Bone marrow (tissue), 2 donors: ENCODE measurements at regions not wholly inside any gene's neighbourhood (a gene's known extent, or its start where the extent isn't known, plus 50 kb on each side); places are given as distances from the start of the nearest gene placed in this dataset.
"Not testable (repeated sequence)": the region's sequence is repeated elsewhere in the genome, so short reads cannot be mapped to it uniquely, and the experiment has no call there.

Experiments
- DNase-seq, 2 donors: peaks; one replicate each; lab custom pipeline; 2025; lab: John Stamatoyannopoulos, UW

GRCh38 chr12:91311081-91311480 lies 128.5 kb upstream of the DCN start:
- DNase-seq = no peak

DNA sequence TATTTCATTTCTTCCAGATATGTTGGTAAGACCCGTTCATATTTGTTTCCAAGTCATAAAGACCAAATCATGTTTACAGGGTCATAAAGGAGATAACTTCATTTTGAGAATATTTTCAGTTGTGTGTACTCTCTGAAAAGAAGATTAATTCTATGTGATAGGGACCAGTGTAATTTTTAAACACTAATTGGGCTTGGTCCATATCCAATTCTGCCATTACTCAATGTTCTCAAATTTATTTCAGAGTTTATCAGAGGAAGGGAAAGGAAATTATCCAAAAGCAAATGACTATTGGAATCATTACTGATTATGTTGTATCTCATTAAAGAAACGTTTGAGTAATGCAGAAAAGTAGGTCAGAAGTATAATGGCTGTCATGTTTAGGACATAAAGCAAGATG lies 126.8 kb upstream of the DCN start:
- no peak for DNase-seq

- DNase-seq = no peak
Measured at GRCh38 chr12:91307957-91308670, 125.5 kb upstream of the DCN start.

DNA sequence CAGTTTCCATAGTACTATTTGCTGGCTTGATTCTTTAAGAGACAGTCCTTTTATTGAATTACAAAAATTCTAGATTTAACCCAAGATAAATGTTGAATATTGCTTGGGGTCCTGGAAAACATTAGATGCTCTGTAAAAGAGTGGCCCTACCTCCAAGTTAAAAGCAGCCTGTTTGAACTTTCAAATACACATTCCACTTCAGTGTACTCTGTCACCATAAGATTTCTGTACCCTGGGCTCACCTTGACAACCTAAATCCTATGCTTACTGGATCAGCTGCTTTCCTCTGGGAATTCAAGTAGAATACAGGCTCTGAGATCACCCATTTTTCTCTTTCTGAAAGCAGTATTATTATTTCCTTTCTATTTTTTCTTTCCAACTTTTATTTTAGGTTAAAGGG lies 107.7 kb upstream of the DCN start:
- no peak for DNase-seq

DNA sequence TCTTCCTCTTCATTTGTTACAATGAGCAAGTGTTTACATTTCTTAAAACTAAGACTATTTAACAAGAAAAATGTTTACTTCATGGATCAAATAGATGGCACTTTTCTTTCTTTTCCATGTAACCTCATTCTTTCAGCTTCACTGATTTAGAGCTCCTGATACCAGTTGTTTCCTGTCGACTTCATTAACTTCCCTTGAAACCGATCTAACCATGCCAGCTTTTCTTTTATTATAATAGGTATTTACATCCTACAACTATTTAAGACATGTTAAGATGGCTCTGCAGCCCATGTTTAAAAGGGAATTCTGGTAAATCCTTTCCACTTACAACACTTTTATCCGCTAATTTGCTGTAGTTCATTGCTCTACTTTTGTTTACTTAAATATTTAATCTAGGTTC lies 107.3 kb upstream of the DCN start:
- DNase-seq = no peak

GRCh38 chr12:91289072-91289471 lies 106.5 kb upstream of the DCN start:
- no peak for DNase-seq

DNA sequence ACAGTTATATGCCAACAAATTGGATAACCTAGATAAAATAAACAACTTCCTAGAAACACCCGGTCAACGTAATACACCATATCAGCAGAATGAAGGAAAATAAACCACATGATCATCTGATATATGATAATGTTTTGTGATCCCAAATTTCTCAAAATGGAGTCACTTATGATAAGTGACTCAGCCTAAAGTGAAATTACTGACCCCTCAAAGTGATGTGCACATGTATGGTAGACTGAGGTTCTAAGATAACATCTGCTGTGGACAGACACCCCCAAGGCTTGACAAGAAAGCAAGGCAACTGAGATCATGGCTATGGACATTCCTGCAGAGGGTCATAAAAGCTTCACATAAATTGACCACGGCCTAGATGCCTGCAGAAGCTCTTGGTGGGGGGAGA lies 105.1 kb upstream of the DCN start:
- no peak for DNase-seq

- no peak for DNase-seq
Measured at GRCh38 chr12:91278126-91278525, 95.5 kb upstream of the DCN start.

GRCh38 chr12:91276509-91276908 lies 93.9 kb upstream of the DCN start:
- no peak for DNase-seq

DNA sequence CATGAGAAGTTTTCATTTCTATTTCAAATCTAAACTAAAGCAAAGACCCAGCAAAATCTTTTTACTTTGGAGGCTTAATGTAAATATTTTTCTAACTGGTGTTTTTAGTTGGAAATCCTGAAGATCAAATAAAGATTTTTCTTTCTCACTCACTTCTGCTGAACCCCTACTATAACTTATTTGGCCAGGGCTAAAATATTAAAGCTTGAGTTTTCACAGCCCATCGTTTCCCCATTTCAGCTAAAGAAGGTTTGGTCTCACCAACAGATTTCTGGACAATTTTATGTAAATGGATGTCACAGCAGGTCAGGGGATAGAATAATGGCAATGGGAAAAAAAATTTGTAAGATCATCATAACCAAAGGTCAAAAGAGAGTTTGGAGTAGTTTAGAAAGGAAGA lies 92.7 kb upstream of the DCN start:
- DNase-seq = no peak

- no peak for DNase-seq
Measured at GRCh38 chr12:91274916-91275315, 92.3 kb upstream of the DCN start.

DNA sequence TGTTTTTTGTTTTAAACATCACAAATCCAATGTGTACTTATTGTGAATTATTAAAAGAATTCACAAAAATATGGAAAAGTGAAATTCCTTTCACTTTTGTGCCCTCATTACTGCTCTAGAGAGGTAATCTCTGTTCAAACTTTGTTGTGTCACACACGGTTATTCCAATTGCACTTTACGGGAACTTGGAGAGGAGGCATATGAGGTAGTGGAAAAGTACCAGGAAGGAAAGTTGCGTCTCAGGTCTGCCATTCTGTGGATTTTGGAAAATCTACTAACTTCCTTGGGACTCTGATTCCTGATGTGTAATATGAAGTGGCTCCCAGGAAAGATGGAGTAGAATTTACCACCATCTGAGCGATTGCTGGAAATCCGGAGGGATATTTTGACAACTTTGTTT lies 90.9 kb upstream of the DCN start:
- DNase-seq = no peak

DNA sequence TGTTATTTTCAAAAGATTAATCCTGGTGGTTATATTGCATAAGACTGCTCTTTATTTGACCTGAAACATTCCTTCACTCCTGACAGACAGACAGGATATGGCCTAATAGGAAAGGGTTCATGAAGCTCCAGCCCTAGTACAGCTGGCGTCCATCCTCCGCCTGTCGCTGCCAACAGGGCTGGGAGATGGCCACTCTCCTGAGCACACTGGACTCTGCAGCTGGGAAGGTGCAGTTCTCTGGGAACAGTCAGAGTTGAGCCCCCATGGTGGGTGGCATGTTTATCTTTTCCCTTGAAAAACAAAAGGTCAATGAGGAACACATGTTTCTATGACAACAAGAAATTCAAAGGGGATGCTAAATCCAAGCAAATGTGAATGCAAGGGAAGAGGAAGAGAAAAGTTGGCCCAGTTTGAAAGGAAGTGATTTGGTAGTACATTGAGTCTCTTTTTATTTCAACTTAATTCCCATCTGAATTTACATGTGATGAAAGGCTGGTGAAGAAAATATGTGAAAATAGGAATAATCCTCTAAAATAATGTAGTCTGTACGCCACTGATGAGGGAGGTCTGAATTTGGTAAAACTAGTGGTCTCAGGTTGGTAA lies 89.9 kb upstream of the DCN start:
- DNase-seq = no peak

DNA sequence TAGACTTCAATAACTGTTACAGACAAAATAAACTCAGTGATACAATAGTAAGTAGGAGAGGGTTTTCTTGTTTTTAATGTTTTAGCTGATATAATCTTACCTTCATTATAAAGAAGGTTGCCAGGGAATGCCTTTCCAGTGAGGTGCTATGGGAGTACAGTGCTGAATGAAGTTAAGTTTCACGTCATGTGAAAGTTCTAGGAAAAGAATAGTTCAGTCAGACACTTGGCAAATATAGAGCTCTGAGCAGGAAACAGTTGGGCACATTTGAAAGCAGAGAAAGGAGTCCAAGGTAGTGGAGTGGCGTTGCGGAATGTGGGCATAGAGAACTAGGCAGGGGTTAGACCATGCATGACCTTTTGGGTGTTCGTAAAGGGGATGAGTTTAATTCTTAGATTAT lies 88.6 kb upstream of the DCN start:
- no peak for DNase-seq

- no peak for DNase-seq
Measured at GRCh38 chr12:91267039-91267438, 84.4 kb upstream of the DCN start.

DNA sequence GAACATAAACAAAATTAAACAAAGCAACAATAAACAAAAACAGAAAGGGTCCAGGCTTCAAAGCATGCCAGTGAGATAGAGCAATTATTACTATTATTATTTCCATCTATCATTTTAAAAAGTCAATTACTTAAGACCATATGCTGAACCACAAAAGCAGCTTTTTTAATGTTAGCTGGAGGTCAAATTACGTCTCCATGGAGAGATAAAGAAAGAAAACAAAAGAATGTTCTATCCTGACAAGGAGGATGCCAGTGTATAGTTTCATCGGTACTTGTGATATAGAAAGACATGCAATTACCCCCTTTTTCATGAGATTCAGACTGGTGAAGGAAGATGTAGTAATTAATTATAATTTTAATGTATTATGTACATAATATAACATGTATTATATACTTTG lies 81.6 kb upstream of the DCN start:
- DNase-seq = no peak

DNA sequence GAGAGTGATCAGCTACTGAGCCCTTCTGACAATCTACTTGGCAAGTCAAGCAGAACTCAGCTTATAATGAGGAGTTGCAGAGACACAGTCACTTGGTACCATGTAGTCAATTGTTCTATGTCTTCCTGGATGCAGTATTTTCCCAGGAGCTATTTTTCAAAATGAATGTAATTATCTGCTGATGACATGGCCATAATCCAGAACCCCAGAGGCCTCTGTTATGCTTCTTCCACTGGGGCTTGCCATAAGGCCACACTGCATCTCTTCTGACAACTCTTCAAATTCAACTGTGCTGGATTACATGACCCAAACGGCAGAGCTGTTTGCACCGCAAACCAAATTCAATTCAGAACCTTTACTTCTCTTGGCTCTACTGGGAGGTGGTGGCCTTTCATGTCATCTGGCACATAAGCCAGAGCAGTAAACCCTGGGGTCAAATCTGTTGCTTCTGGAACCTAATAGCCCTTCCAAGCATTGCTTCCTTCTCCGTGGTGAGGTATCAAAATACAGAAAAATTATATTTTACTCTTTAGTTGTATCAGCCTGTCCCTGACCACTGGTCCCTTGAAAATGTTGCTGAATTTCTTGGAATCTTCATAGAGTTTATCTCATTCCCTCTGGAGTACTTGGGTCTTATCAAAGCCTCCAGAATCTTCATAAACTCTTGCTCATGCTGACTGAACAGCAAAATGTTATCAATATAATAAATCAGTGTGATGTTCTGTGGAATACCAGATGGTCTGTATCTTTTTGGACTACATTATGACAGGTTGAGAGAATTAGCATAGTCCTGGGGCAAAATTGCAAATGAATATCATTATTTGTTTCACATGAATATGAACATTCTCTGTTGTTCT lies 79.4 kb upstream of the DCN start:
- no peak for DNase-seq

GRCh38 chr12:91256411-91256810 lies 73.8 kb upstream of the DCN start:
- DNase-seq = no peak

- no peak for DNase-seq
Measured at GRCh38 chr12:91252341-91252740, 69.7 kb upstream of the DCN start.

DNA sequence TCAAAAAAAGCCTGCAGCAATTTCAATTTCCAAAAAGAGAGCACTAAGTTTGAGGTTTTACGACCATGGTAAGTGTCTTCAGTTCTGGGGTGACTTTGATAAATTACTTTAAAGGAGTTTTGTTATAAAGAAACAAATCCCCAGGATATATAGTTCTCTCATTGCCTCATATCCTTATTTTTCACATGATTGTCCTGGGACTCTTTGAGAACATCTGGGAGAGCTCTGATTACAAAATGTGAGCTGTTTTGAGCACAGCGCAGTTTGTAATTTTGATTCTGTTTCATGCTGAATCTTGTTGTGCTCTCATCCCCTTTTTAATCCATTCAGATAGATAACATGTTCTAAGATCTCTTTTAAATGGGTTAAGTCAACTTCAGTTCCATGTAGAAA lies 67.7 kb upstream of the DCN start:
- no peak for DNase-seq

- no peak for DNase-seq
Measured at GRCh38 chr12:91249518-91250272, 67.1 kb upstream of the DCN start.

- DNase-seq = no peak
Measured at GRCh38 chr12:91249054-91249453, 66.4 kb upstream of the DCN start.

GRCh38 chr12:91243177-91243576 lies 60.6 kb upstream of the DCN start:
- not testable (repeated sequence) for DNase-seq
